ENCODE measurements at regions not wholly inside any gene's neighbourhood (a gene's known extent, or its start where the extent isn't known, plus 50 kb on each side); places are given as distances from the start of the nearest gene placed in this dataset.
"Not testable (repeated sequence)": the region's sequence is repeated elsewhere in the genome, so short reads cannot be mapped to it uniquely, and the experiment has no call there.

DNA sequence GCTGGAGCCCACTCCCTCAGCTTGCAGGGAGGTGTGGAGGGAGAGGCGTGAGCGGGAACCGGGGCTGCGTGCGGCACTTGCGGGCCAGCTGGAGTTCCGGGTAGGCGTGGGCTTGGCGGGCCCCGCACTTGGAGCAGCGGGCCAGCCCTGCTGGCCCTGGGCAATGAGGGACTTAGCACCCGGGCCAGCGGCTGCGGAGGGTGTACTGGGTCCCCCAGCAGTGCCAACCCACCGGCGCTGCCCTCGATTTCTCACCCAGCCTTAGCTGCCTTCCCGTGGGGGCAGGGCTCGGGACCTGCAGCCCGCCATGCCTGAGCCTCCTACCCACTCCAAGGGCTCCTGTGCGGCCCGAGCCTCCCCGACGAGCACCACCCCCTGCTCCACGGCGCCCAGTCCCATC lies 61.9 kb upstream of the DHRS4 start:
- TF ChIP-seq YY1 (IDR thresholded peaks at IDR 0.05; ENCODE audit: insufficient read depth, insufficient read length); SUZ12 (IDR thresholded peaks at IDR 0.05; ENCODE audit: extremely low read depth, insufficient read depth, insufficient read length); ZNF274 (IDR thresholded peaks at IDR 0.05; ENCODE audit: low read depth, low read length): not testable (repeated sequence)

Data from NT2/D1 (cell line).